IMR-90 (cell line): ENCODE measurements at regions not wholly inside any gene's neighbourhood (a gene's known extent, or its start where the extent isn't known, plus 50 kb on each side); places are given as distances from the start of the nearest gene placed in this dataset.
A peak's percentile ranks its signal among the peaks of the same experiment; 100 is the strongest.

Experiments used
- CEBPB ChIP-seq: IDR thresholded peaks from 2 replicates; pipeline ENCODE4 v1.6.1; 2012; ENCODE audit warnings: low read depth, low read length, improper control_type of control experiment
- CTCF ChIP-seq: conservative IDR thresholded peaks from 2 replicates; pipeline ENCODE4 v1.5.1; 2012; ENCODE audit warnings: mild to moderate bottlenecking, low read depth, low read length, improper control_type of control experiment
- FOS ChIP-seq: fragments of 150-350 bp; IDR thresholded peaks from 2 replicates; pipeline ENCODE4 v1.6.1; 2016; ENCODE audit warnings: low read depth, low read length
- MAFK ChIP-seq: IDR thresholded peaks from 2 replicates; pipeline ENCODE4 v1.6.1; 2012; ENCODE audit warnings: low read depth, low read length, improper control_type of control experiment
- MAZ ChIP-seq: IDR thresholded peaks from 2 replicates; pipeline ENCODE4 v1.6.1; 2012; ENCODE audit warnings: low read depth, mild to moderate bottlenecking, low read length, improper control_type of control experiment, moderate library complexity, borderline replicate concordance
- MXI1 ChIP-seq: IDR thresholded peaks from 2 replicates; pipeline ENCODE4 v1.6.1; 2012; ENCODE audit warnings: low read depth, mild to moderate bottlenecking, low read length, moderate library complexity, borderline replicate concordance
- NFE2L2 ChIP-seq: fragments of 150-350 bp; IDR thresholded peaks from 2 replicates; pipeline ENCODE4 v1.6.1; 2016; ENCODE audit warnings: low read depth, mild to moderate bottlenecking, low read length
- POLR2A ChIP-seq: IDR thresholded peaks from 2 replicates; pipeline ENCODE4 v1.6.1; 2012; ENCODE audit warnings: mild to moderate bottlenecking, low read depth, low read length
- RCOR1 ChIP-seq: IDR thresholded peaks from 2 replicates; pipeline ENCODE4 v1.6.1; 2012; ENCODE audit warnings: mild to moderate bottlenecking, low read length, improper control_type of control experiment; ENCODE audit not compliant: insufficient replicate concordance
- SMC3 ChIP-seq: fragments of 150-350 bp; IDR thresholded peaks from 2 replicates; pipeline ENCODE4 v1.6.1; 2016; ENCODE audit warnings: low read depth, mild to moderate bottlenecking, antibody characterized with exemption, low read length, moderate library complexity
- USF2 ChIP-seq: fragments of 150-350 bp; IDR thresholded peaks from 2 replicates; pipeline ENCODE4 v1.6.1; 2017; ENCODE audit warnings: mild to moderate bottlenecking, antibody characterized with exemption, low read length, low read depth

- TF ChIP-seq CEBPB (peak; percentile 23; the same call in 1 of the 2 replicates), CTCF (no peak), USF2 (no peak), RCOR1 (no peak), SMC3 (no peak), MAZ (no peak), MAFK (no peak), NFE2L2 (no peak), MXI1 (no peak), POLR2A (no peak), FOS (no peak)
Measured at GRCh38 chr4:43690116-43690515, 758.5 kb downstream of the KCTD8 start.
